Ovary (tissue), 3 donors: ENCODE measurements at regions not wholly inside any gene's neighbourhood (a gene's known extent, or its start where the extent isn't known, plus 50 kb on each side); places are given as distances from the start of the nearest gene placed in this dataset.

ENCODE experiments used
- POLR2A ChIP-seq: fragments of 450-650 bp; IDR thresholded peaks from one replicate; pipeline ENCODE4 v1.6.1; 2017; ENCODE audit warnings: antibody characterized with exemption, mild to moderate bottlenecking, moderate library complexity
- TF ChIP-seq, protein P1 (sequence below), 3 donors: fragments of 450-650 bp in 2 of 3; fragments of 200-600 bp in 1 of 3; IDR thresholded peaks; one replicate each; pipeline versions ENCODE4 v1.5.1 to v1.8.0; 2016 to 2022; ENCODE audit warnings: antibody characterized with exemption in 3 of 3, mild to moderate bottlenecking in 1 of 3
- donor health status: DM: no; HTN: no; CAD: no.

DNA sequence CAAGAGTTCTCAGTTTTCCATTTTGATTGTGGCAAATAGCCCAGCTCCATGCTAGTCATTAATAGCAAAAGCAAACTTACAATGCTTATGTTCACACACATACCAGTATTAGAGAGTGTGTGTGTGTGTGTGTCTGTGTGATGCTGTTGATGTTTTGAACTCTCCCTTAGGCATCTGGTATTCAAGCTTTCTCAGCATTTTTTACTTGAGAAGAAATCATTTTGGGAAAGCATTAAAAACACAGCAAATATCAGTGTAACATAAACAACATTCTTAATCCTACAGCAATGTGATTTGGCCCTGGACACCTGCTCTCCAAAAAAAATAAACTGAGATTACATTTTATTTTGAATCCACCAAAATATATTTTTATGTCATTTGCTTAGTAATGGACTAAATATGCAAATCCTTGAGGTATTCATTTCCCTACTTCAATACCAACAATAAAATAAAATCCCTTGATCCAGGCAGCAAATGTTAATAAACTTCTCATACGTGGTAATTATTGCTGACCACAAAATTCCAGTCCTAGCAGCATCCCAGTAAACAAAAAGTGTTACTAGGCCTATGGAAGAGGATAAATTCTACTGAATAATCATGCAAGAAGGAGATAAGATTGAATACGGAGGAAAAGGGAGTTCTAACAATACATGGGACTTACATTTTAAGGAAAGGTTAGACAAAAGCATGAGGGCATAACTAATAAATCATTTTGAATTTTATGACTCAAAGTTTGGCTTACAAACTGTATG, 249.5 kb upstream of the CLEC14A start:
- TF ChIP-seq, protein P1, sequence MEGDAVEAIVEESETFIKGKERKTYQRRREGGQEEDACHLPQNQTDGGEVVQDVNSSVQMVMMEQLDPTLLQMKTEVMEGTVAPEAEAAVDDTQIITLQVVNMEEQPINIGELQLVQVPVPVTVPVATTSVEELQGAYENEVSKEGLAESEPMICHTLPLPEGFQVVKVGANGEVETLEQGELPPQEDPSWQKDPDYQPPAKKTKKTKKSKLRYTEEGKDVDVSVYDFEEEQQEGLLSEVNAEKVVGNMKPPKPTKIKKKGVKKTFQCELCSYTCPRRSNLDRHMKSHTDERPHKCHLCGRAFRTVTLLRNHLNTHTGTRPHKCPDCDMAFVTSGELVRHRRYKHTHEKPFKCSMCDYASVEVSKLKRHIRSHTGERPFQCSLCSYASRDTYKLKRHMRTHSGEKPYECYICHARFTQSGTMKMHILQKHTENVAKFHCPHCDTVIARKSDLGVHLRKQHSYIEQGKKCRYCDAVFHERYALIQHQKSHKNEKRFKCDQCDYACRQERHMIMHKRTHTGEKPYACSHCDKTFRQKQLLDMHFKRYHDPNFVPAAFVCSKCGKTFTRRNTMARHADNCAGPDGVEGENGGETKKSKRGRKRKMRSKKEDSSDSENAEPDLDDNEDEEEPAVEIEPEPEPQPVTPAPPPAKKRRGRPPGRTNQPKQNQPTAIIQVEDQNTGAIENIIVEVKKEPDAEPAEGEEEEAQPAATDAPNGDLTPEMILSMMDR (IDR thresholded peaks at IDR 0.05), result no peak
- no peak for TF ChIP-seq POLR2A
